Amniotic stem cell (primary cell): ENCODE measurements at regions not wholly inside any gene's neighbourhood (a gene's known extent, or its start where the extent isn't known, plus 50 kb on each side); places are given as distances from the start of the nearest gene placed in this dataset.
"Not testable (repeated sequence)": the region's sequence is repeated elsewhere in the genome, so short reads cannot be mapped to it uniquely, and the experiment has no call there.

Source experiments
- DNase-seq: peaks from one replicate; lab custom pipeline; 2025; lab: John Stamatoyannopoulos, UW

- no peak for DNase-seq
These were observed 634.9 kb downstream of the FSCB start for GRCh38 chr14:43872222-43872621.

- DNase-seq: no peak
These were observed 648.1 kb downstream of the FSCB start for GRCh38 chr14:43858981-43859380.

GRCh38 chr14:43855556-43855955 is 651.5 kb downstream of the FSCB start:
- no peak for DNase-seq

DNA sequence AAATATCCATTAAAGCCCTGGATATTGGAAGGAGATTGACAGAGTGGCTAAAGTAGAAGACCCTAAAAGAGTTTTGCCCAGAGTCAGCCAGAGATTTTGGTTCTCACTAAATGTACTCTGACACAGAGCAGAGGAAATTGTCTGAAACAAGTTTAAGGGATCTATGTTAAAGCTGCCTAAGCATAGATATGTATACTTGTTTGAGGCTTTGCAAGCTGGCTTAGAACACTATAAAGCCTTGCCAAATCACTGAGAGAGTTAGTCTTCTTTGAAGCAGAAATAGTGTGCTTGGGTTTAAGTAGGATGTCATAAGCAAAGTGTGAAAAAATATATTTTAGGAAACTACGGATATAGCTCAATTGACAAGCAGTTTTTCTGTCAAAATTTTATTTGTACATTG is 653.5 kb downstream of the FSCB start:
- no peak for DNase-seq

DNA sequence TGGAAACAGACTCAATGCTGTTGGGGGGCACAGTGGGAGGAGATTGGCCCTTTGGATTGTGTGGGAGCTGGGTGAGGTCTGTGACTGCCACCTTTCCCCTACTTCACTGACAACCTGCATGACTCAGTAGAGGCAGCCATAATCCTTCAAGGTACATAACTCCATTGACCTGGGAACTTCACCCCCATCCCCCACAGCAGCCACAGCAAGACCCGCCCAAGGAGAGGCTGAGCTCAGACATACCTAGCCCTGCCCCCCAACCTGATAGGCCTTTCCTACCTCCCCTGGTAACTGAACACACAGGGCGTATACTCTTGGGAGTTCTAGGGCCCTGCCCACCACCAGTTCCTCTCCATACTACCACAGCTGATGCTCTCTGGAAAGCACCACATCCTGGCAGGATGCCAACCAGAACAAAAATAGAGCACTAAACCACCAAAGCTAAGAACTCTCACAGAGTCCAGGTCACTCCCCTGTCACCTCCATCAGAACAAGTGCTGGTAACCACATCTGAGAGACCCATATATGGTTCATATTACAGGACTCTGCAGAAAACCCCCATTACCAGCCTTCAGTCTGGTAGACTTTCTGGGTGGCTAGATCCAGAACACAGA is 703.9 kb downstream of the FSCB start:
- DNase-seq: no peak

DNA sequence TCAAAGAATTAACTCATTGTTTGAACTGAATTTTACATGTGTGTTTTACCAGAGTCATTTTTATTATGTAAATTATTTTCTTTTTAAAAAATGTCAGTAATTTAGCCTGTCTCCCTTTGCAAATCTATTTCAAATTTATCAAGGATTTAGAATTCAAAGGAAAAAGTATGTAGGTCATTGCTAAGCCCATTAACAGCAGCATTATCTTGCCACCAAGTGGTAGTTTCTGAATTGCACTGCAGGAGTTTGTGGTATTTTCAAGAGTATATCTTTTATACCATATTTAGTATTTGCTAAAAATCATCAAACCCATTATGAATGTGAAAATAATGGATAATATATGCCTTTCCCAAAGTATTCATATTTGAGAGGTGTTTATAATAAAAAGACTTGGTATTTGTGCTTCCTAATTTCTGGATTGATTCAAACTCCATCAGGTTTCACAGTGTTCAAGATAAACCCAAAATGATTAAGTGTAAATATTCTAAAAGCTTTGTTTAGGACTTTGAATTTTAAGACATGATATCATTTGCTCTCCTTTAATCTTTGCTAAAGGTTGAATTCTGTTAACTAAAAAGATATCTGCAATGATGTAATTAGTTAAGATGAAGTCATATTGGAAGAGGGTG is 711.4 kb downstream of the FSCB start:
- DNase-seq: no peak

GRCh38 chr14:43793579-43793978 is 713.5 kb downstream of the FSCB start:
- DNase-seq: no peak

DNA sequence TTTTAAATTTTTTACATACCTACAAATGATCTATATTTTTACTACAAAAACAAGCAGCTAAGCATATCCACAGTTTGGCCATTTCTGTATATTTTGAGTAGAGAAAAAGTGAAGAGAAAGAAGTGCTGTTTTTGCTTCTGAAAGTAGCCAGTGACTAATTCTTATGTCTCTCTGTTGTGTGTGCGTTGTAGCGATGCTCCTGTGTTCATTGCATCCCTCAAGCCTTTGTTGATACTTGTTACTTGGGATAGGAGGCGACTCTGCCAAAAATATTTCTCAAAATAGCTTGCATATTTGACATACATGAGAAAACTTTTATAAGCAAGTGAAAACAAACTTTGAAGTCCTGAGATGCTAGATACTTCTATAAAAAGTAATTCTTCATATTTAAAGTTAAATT is 714.1 kb downstream of the FSCB start:
- no peak for DNase-seq

GRCh38 chr14:43790681-43791080 is 716.4 kb downstream of the FSCB start:
- no peak for DNase-seq

DNA sequence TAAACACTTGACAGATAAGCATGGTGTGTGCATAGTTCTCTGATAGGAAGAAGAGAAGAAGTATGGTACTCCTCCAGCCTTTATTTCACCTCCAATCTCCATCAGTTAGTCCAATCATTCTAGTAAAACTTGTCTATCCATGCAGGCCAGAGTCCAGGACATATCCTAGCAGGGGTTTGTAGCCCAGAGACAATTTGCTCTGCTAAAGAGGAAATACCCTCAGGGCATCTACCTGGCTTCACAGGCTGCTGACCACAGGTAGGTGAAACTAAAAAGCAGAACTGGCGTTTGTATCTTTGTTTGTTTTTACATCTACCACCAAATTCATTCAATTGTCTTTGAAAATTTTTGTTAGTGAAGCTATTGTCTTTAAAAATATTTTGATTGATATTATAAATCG is 717.6 kb downstream of the FSCB start:
- no peak for DNase-seq

- DNase-seq: no peak
These were observed 720.9 kb downstream of the FSCB start for GRCh38 chr14:43786066-43786762.

GRCh38 chr14:43784432-43784831 is 722.7 kb downstream of the FSCB start:
- not testable (repeated sequence) for DNase-seq

- no peak for DNase-seq
These were observed 728.0 kb downstream of the FSCB start for GRCh38 chr14:43778937-43779639.

- DNase-seq: no peak
These were observed 728.5 kb downstream of the FSCB start for GRCh38 chr14:43778570-43778936.

DNA sequence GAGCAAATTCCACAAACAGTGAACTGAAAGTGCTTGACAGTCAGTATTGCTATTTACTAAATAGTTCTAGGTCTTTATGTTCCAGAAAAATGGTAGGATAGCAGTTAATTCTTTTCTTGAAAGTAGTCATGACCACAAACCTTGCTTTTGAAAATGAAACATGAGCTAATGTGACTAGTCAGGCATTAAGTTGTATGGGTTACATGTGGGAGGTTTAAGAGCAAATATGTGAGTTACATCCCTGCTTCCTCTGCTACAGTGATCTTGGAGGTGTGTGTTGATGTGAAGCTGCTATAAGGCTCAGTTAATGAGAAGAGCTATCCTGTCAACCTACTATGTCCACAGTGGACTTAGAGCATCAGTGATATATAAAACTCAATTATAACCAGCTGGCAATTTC is 741.6 kb downstream of the FSCB start:
- no peak for DNase-seq

- no peak for DNase-seq
These were observed 742.6 kb downstream of the FSCB start for GRCh38 chr14:43764433-43764832.

- no peak for DNase-seq
These were observed 751.4 kb downstream of the FSCB start for GRCh38 chr14:43755707-43756106.

DNA sequence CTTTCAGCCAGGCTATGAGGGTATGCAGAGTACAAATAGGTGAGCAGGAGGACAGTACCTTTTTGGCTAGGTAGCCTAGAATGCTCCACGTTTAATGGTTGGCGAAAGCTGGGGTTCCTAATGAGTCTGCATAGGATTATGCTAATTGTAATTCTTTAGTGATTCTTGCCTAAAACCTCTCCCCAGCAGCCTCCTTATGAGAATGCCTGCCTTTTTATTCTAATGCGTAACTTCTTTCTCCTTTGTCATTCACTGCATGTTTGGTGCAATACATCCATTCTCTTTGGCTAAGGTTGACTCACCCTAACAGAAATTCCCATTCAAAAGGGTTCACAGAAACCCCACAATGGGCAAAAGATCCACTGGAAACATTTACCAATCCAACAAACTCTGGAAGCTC is 752.2 kb downstream of the FSCB start:
- DNase-seq: no peak

DNA sequence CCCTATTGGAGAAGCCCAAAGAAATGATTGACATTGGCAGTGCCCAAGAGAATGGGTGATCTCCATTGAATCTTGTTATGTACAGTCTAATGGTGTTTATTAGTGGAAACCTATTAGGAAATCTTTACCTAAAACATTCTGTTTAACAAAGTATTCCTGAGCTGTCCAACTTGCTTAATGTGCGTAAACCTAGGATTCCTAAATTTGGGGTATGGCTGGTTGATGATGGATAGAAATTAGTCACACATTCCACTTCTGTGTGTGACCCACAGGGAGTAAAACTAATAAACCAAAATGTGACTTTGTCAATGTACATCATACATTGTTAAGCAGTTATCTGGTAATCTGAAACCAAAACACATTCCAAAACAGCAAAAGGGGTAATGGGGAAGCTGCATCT is 761.3 kb downstream of the FSCB start:
- no peak for DNase-seq

DNA sequence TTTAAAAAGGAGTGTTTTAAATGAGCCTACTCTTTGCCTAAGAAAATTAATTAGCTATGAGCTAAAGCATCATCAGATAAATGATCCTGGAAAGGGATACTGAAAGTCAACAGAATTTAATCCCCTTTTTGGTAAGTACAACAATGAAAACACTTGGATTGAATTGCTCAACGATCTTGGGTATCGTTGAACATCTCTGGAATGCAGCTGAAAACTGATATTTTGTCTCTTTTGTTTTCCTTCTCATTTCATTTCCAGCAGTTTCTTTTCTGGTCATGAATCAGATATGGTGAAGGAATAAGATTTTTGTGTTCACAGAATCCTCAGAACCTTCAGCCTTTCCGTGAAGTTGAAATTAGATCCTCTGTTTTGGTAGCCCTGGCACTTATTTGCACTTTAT is 771.2 kb downstream of the FSCB start:
- DNase-seq: no peak

GRCh38 chr14:43729143-43729542 is 777.9 kb downstream of the FSCB start:
- no peak for DNase-seq

- no peak for DNase-seq
These were observed 800.2 kb downstream of the FSCB start for GRCh38 chr14:43706900-43707299.
